ENCODE measurements at regions not wholly inside any gene's neighbourhood (a gene's known extent, or its start where the extent isn't known, plus 50 kb on each side); places are given as distances from the start of the nearest gene placed in this dataset.

- no peaks in the 10 kb centered on the region for H3K9me2 ChIP-seq (replicated peaks; ENCODE audit: low read depth, low read length)
- H3K4me3 ChIP-seq (ENCODE audit: low read length, poor library complexity, severe bottlenecking) = no peak overlapping the region
- H4K20me1 ChIP-seq (ENCODE audit: insufficient read depth, low read length, poor library complexity, severe bottlenecking) = no peaks in the 10 kb centered on the region
- no peak overlapping the region for H3K4me2 ChIP-seq (ENCODE audit: low read depth, low read length, poor library complexity, severe bottlenecking)
- H3K9me3 ChIP-seq (ENCODE audit: insufficient read depth, low read depth, low read length) = no peaks in the 10 kb centered on the region
- H3K27me3 ChIP-seq (ENCODE audit: insufficient read depth, low read length, poor library complexity, severe bottlenecking) = no peaks in the 10 kb centered on the region
- no peak overlapping the region for H2AFZ ChIP-seq (ENCODE audit: low read length)
- H3K9ac ChIP-seq (ENCODE audit: low read depth, low read length, poor library complexity, severe bottlenecking) = no peak overlapping the region
- peaks cover 14% of the 10 kb centered on the region for H3K4me1 ChIP-seq (ENCODE audit: insufficient read depth, low read length, poor library complexity, severe bottlenecking)
- H3K36me3 ChIP-seq (ENCODE audit: insufficient read depth, low read length) = no peaks in the 10 kb centered on the region
- H3K79me2 ChIP-seq (ENCODE audit: insufficient read depth, low read length) = no peaks in the 10 kb centered on the region
- TF ChIP-seq EZH2phosphoT487 (IDR thresholded peaks at IDR 0.05; ENCODE audit: borderline replicate concordance) (no peak), CTCF (conservative IDR thresholded peaks at IDR 0.05; ENCODE audit: low read length) (no peak)
- H3F3A ChIP-seq (ENCODE audit: low read depth) = no peaks in the 10 kb centered on the region
Measured at GRCh38 chr6:28661097-28661713, 135.5 kb downstream of the GPX5 start.

GRCh38 chr6:28664870-28665396, 139.3 kb downstream of the GPX5 start:
- no peaks in the 10 kb centered on the region for H3K9me2 ChIP-seq (replicated peaks; ENCODE audit: low read depth, low read length)
- H3K4me1 ChIP-seq (ENCODE audit: insufficient read depth, low read length, poor library complexity, severe bottlenecking) = no peaks in the 10 kb centered on the region
- no peak overlapping the region for H2AFZ ChIP-seq (ENCODE audit: low read length)
- H3K9ac ChIP-seq (ENCODE audit: low read depth, low read length, poor library complexity, severe bottlenecking) = no peak overlapping the region
- H3K4me3 ChIP-seq (ENCODE audit: low read length, poor library complexity, severe bottlenecking) = no peak overlapping the region
- no peaks in the 10 kb centered on the region for H4K20me1 ChIP-seq (ENCODE audit: insufficient read depth, low read length, poor library complexity, severe bottlenecking)
- no peaks in the 10 kb centered on the region for H3K36me3 ChIP-seq (ENCODE audit: insufficient read depth, low read length)
- no peak overlapping the region for H3K4me2 ChIP-seq (ENCODE audit: low read depth, low read length, poor library complexity, severe bottlenecking)
- no peaks in the 10 kb centered on the region for H3K27me3 ChIP-seq (ENCODE audit: insufficient read depth, low read length, poor library complexity, severe bottlenecking)
- H3F3A ChIP-seq (ENCODE audit: low read depth) = no peaks in the 10 kb centered on the region
- no peaks in the 10 kb centered on the region for H3K9me3 ChIP-seq (ENCODE audit: insufficient read depth, low read depth, low read length)
- no peaks in the 10 kb centered on the region for H3K79me2 ChIP-seq (ENCODE audit: insufficient read depth, low read length)
- TF ChIP-seq CTCF (conservative IDR thresholded peaks at IDR 0.05; ENCODE audit: low read length) (no peak), EZH2phosphoT487 (IDR thresholded peaks at IDR 0.05; ENCODE audit: borderline replicate concordance) (no peak)

GRCh38 chr6:28673417-28673786, 147.7 kb downstream of the GPX5 start:
- H3K9me3 ChIP-seq (ENCODE audit: insufficient read depth, low read depth, low read length) = no peaks in the 10 kb centered on the region
- H3K4me3 ChIP-seq (ENCODE audit: low read length, poor library complexity, severe bottlenecking) = no peak overlapping the region
- no peaks in the 10 kb centered on the region for H3K4me1 ChIP-seq (ENCODE audit: insufficient read depth, low read length, poor library complexity, severe bottlenecking)
- no peaks in the 10 kb centered on the region for H3K79me2 ChIP-seq (ENCODE audit: insufficient read depth, low read length)
- H3K4me2 ChIP-seq (ENCODE audit: low read depth, low read length, poor library complexity, severe bottlenecking) = no peak overlapping the region
- no peak overlapping the region for H3K9ac ChIP-seq (ENCODE audit: low read depth, low read length, poor library complexity, severe bottlenecking)
- no peaks in the 10 kb centered on the region for H3K36me3 ChIP-seq (ENCODE audit: insufficient read depth, low read length)
- no peaks in the 10 kb centered on the region for H3K9me2 ChIP-seq (replicated peaks; ENCODE audit: low read depth, low read length)
- H2AFZ ChIP-seq (ENCODE audit: low read length) = no peak overlapping the region
- no peaks in the 10 kb centered on the region for H3K27me3 ChIP-seq (ENCODE audit: insufficient read depth, low read length, poor library complexity, severe bottlenecking)
- no peaks in the 10 kb centered on the region for H4K20me1 ChIP-seq (ENCODE audit: insufficient read depth, low read length, poor library complexity, severe bottlenecking)
- H3F3A ChIP-seq (ENCODE audit: low read depth) = no peaks in the 10 kb centered on the region
- TF ChIP-seq EZH2phosphoT487 (IDR thresholded peaks at IDR 0.05; ENCODE audit: borderline replicate concordance) (no peak), CTCF (conservative IDR thresholded peaks at IDR 0.05; ENCODE audit: low read length) (no peak)
